IMR-90 (cell line): ENCODE measurements at regions not wholly inside any gene's neighbourhood (a gene's known extent, or its start where the extent isn't known, plus 50 kb on each side); places are given as distances from the start of the nearest gene placed in this dataset.

Experiments
- ATAC-seq: fragments of 200-7000 bp; cut with Tn5 transposase; 2 replicates; pipeline ENCODE4 v1.9.1; 2020; ENCODE audit warnings: low read depth, mild to moderate bottlenecking, moderate library complexity
- BruUV-seq: library from RNA; stranded (reverse); fragments of 400-500 nt; replicated peaks from 2 replicates; lab custom pipeline; 2021; lab: Mats Ljungman, UMichigan
- CTCF ChIA-PET: fragments of 300-600 bp; formaldehyde crosslinking; extraction: SDS; loops from one replicate; lab custom pipeline; 2021; ENCODE audit warnings: antibody characterized with exemption; lab: Yijun Ruan, JAX
- POLR2A ChIA-PET: fragments of 300-600 bp; sonication (Branson Sonifier 250); formaldehyde crosslinking; loops from one replicate; lab custom pipeline; 2022; ENCODE audit warnings: antibody characterized with exemption; ENCODE audit not compliant: unreplicated experiment; lab: Charles Lee
- DNase-seq: peaks from one replicate; pipeline ENCODE4 v3.0.0; 2013
- H2AFZ ChIP-seq: replicated peaks from 2 replicates; pipeline ENCODE3; 2013; ENCODE audit warnings: low read length, mild to moderate bottlenecking; ENCODE audit not compliant: poor library complexity
- H2AK5ac ChIP-seq: 2 replicates; pipeline ENCODE4 v1.6.1; 2013; ENCODE audit warnings: low read depth, low read length, inconsistent platforms
- H2AK9ac ChIP-seq: replicated peaks from 2 replicates; pipeline ENCODE3; 2013; ENCODE audit warnings: mild to moderate bottlenecking, low read depth, low read length, moderate library complexity; ENCODE audit not compliant: poor library complexity
- H2BK120ac ChIP-seq: 2 replicates; pipeline ENCODE4 v1.6.1; 2013; ENCODE audit warnings: low read depth, low read length, inconsistent platforms
- H2BK15ac ChIP-seq: 3 replicates; pipeline ENCODE4 v1.6.1; 2013; ENCODE audit warnings: low read depth, low read length, inconsistent platforms
- H2BK20ac ChIP-seq: 2 replicates; pipeline ENCODE4 v1.6.1; 2013; ENCODE audit warnings: low read depth, mild to moderate bottlenecking, inconsistent platforms, low read length, moderate library complexity
- H2BK5ac ChIP-seq: 2 replicates; pipeline ENCODE4 v1.6.1; 2013; ENCODE audit warnings: mild to moderate bottlenecking, low read depth, low read length, inconsistent platforms; ENCODE audit not compliant: poor library complexity, severe bottlenecking
- H3K14ac ChIP-seq: replicated peaks from 2 replicates; pipeline ENCODE4 v1.6.1; 2013; ENCODE audit warnings: low read depth, low read length, inconsistent platforms
- H3K18ac ChIP-seq: 2 replicates; pipeline ENCODE4 v1.6.1; 2013; ENCODE audit warnings: low read depth, low read length, control low read depth
- H3K23ac ChIP-seq: 2 replicates; pipeline ENCODE4 v1.6.1; 2013; ENCODE audit warnings: low read depth, low read length, inconsistent platforms
- H3K27ac ChIP-seq: 2 replicates; pipeline ENCODE4 v1.5.1; 2013; ENCODE audit warnings: mild to moderate bottlenecking, control low read depth, low read length; ENCODE audit not compliant: insufficient read depth
- H3K27me3 ChIP-seq: 2 replicates; pipeline ENCODE4 v1.6.1; 2013; ENCODE audit warnings: low read length; ENCODE audit not compliant: control insufficient read depth, insufficient read depth
- H3K36me3 ChIP-seq: 2 replicates; pipeline ENCODE4 v1.6.1; 2013; ENCODE audit warnings: low read length, mixed read lengths; ENCODE audit not compliant: control insufficient read depth, insufficient read depth
- H3K4ac ChIP-seq: 2 replicates; pipeline ENCODE4 v1.6.1; 2013; ENCODE audit warnings: low read depth, low read length, inconsistent platforms
- H3K4me1 ChIP-seq: 2 replicates; pipeline ENCODE4 v1.6.1; 2013; ENCODE audit warnings: low read length, mixed read lengths; ENCODE audit not compliant: control insufficient read depth, insufficient read depth
- H3K4me2 ChIP-seq: 2 replicates; pipeline ENCODE4 v1.6.1; 2013; ENCODE audit warnings: low read depth, mild to moderate bottlenecking, control low read depth, low read length, moderate library complexity
- H3K4me3 ChIP-seq: 2 replicates; pipeline ENCODE4 v1.5.1; 2013; ENCODE audit warnings: low read depth, mild to moderate bottlenecking, control low read depth, low read length, moderate library complexity; ENCODE audit not compliant: insufficient read depth
- H3K56ac ChIP-seq: 2 replicates; pipeline ENCODE4 v1.6.1; 2013; ENCODE audit warnings: low read length, inconsistent platforms; ENCODE audit not compliant: insufficient read depth; ENCODE audit errors: extremely low read depth
- H3K79me1 ChIP-seq, 2 experiments: 2 replicates each; pipeline ENCODE4 v1.6.1; 2013; ENCODE audit warnings: low read length in 2 of 2, inconsistent platforms in 1 of 2, low read depth in 1 of 2
- H3K9ac ChIP-seq: 2 replicates; pipeline ENCODE4 v1.6.1; 2013; ENCODE audit warnings: low read depth, low read length, control low read depth
- H3K9me1 ChIP-seq: 2 replicates; pipeline ENCODE4 v1.6.1; 2013; ENCODE audit warnings: low read length, inconsistent platforms; ENCODE audit not compliant: insufficient read depth
- H3K9me3 ChIP-seq: 2 replicates; pipeline ENCODE4 v1.6.1; 2013; ENCODE audit warnings: low read length; ENCODE audit not compliant: control insufficient read depth, insufficient read depth
- H4K20me1 ChIP-seq: 2 replicates; pipeline ENCODE4 v1.6.1; 2013; ENCODE audit warnings: low read length, inconsistent platforms; ENCODE audit not compliant: insufficient read depth
- H4K5ac ChIP-seq: 2 replicates; pipeline ENCODE4 v1.6.1; 2013; ENCODE audit warnings: mild to moderate bottlenecking, low read depth, low read length, control low read depth
- H4K8ac ChIP-seq, 2 experiments: 2 replicates each; pipeline ENCODE4 v1.6.1; 2013; ENCODE audit warnings: low read depth in 2 of 2, low read length in 2 of 2, control low read depth in 1 of 2, inconsistent platforms in 1 of 2
- H4K91ac ChIP-seq: 2 replicates; pipeline ENCODE4 v1.6.1; 2013; ENCODE audit warnings: low read depth, low read length, inconsistent platforms; ENCODE audit not compliant: insufficient read depth
- BHLHE40 ChIP-seq: fragments of 150-350 bp; IDR thresholded peaks from 2 replicates; pipeline ENCODE4 v1.6.1; 2016; ENCODE audit warnings: mild to moderate bottlenecking, low read depth, low read length
- CEBPB ChIP-seq: IDR thresholded peaks from 2 replicates; pipeline ENCODE4 v1.6.1; 2012; ENCODE audit warnings: low read depth, low read length, improper control_type of control experiment
- CHD1 ChIP-seq: IDR thresholded peaks from 2 replicates; pipeline ENCODE4 v1.6.1; 2012; ENCODE audit warnings: low read depth, low read length, improper control_type of control experiment
- CTCF ChIP-seq: conservative IDR thresholded peaks from 2 replicates; pipeline ENCODE4 v1.5.1; 2012; ENCODE audit warnings: mild to moderate bottlenecking, low read depth, low read length, improper control_type of control experiment
- ELK1 ChIP-seq: fragments of 150-350 bp; IDR thresholded peaks from 2 replicates; pipeline ENCODE4 v1.6.1; 2016; ENCODE audit warnings: low read depth, mild to moderate bottlenecking, low read length, moderate library complexity, borderline replicate concordance
- FOS ChIP-seq: fragments of 150-350 bp; IDR thresholded peaks from 2 replicates; pipeline ENCODE4 v1.6.1; 2016; ENCODE audit warnings: low read depth, low read length
- MAFK ChIP-seq: IDR thresholded peaks from 2 replicates; pipeline ENCODE4 v1.6.1; 2012; ENCODE audit warnings: low read depth, low read length, improper control_type of control experiment
- MAZ ChIP-seq: IDR thresholded peaks from 2 replicates; pipeline ENCODE4 v1.6.1; 2012; ENCODE audit warnings: low read depth, mild to moderate bottlenecking, low read length, improper control_type of control experiment, moderate library complexity, borderline replicate concordance
- MXI1 ChIP-seq: IDR thresholded peaks from 2 replicates; pipeline ENCODE4 v1.6.1; 2012; ENCODE audit warnings: low read depth, mild to moderate bottlenecking, low read length, moderate library complexity, borderline replicate concordance
- NFE2L2 ChIP-seq: fragments of 150-350 bp; IDR thresholded peaks from 2 replicates; pipeline ENCODE4 v1.6.1; 2016; ENCODE audit warnings: low read depth, mild to moderate bottlenecking, low read length
- POLR2A ChIP-seq: IDR thresholded peaks from 2 replicates; pipeline ENCODE4 v1.6.1; 2012; ENCODE audit warnings: mild to moderate bottlenecking, low read depth, low read length
- RAD21 ChIP-seq: IDR thresholded peaks from 2 replicates; pipeline ENCODE4 v1.6.1; 2012; ENCODE audit warnings: low read length, improper control_type of control experiment
- RCOR1 ChIP-seq: IDR thresholded peaks from 2 replicates; pipeline ENCODE4 v1.6.1; 2012; ENCODE audit warnings: mild to moderate bottlenecking, low read length, improper control_type of control experiment; ENCODE audit not compliant: insufficient replicate concordance
- RFX5 ChIP-seq: IDR thresholded peaks from 2 replicates; pipeline ENCODE4 v1.8.0; 2012; ENCODE audit warnings: low read depth, mild to moderate bottlenecking, low read length, moderate library complexity
- SMC3 ChIP-seq: fragments of 150-350 bp; IDR thresholded peaks from 2 replicates; pipeline ENCODE4 v1.6.1; 2016; ENCODE audit warnings: low read depth, mild to moderate bottlenecking, antibody characterized with exemption, low read length, moderate library complexity
- USF2 ChIP-seq: fragments of 150-350 bp; IDR thresholded peaks from 2 replicates; pipeline ENCODE4 v1.6.1; 2017; ENCODE audit warnings: mild to moderate bottlenecking, antibody characterized with exemption, low read length, low read depth
- WGBS, 2 experiments: methylation state at CpG; one replicate each; pipeline versions ENCODE4 v1.1.5 to v1.1.7; 2013; ENCODE audit warnings: missing lambda C conversion rate in 2 of 2; ENCODE audit not compliant: insufficient read length in 1 of 2; ENCODE audit errors: extremely low coverage in 2 of 2; 5-methylcytosine and 5-hydroxymethylcytosine counted together
- dilution Hi-C: fragments of 300-500 bp; cut with HindIII; formaldehyde crosslinking; loops from one replicate; pipeline ENCODE4 v1.14.3; 2018; ENCODE audit warnings: low sequenced_read_pairs; ENCODE audit not compliant: unreplicated experiment
- in situ Hi-C: fragments of 300-500 bp; cut with MboI; formaldehyde crosslinking; loops from 3 replicates; pipeline ENCODE4 v1.14.3; 2019; ENCODE audit warnings: low sequenced_read_pairs, inconsistent platforms, mixed read lengths
- intact Hi-C: fragments of 100-400 bp; cut with micrococcal nuclease; formaldehyde crosslinking; loops from 2 replicates; pipeline ENCODE4 v1.10.0; 2022

- H3K23ac ChIP-seq, result no peak overlapping the region
- no peak overlapping the region for H2AK5ac ChIP-seq
- no peaks in the 10 kb centered on the region for H3K79me1 ChIP-seq
- H3K9me1 ChIP-seq, result no peaks in the 10 kb centered on the region
- H3K4me3 ChIP-seq, result no peak overlapping the region
- no peak overlapping the region for H2BK20ac ChIP-seq
- H4K20me1 ChIP-seq, result no peaks in the 10 kb centered on the region
- no peak overlapping the region for H2BK5ac ChIP-seq
- peaks cover 1% of the 10 kb centered on the region; the same call in 1 of the 2 replicates for H3K9me3 ChIP-seq
- H4K8ac ChIP-seq, result no peak overlapping the region
- ChIA-PET CTCF (no interaction called here), POLR2A (no interaction called here)
- DNase-seq (no peak), ATAC-seq (no peak)
- no peak overlapping the region for H2AFZ ChIP-seq
- H3K4ac ChIP-seq, result no peak overlapping the region
- in situ Hi-C loops, result no loop called here
- H3K27ac ChIP-seq, result no peak overlapping the region
- WGBS, 2 experiments, result no CpG with 5 or more reads among the region's 5 CpGs
- no peaks in the 10 kb centered on the region for H3K4me1 ChIP-seq
- no peak overlapping the region for H2BK120ac ChIP-seq
- H4K91ac ChIP-seq, result no peak overlapping the region
- H2BK15ac ChIP-seq, result no peak overlapping the region
- peaks cover 34% of the 10 kb centered on the region for H3K27me3 ChIP-seq
- intact Hi-C loops, result no loop called here
- no peaks in the 10 kb centered on the region for H3K36me3 ChIP-seq
- no peak overlapping the region for H3K18ac ChIP-seq
- dilution Hi-C loops, result no loop called here
- no peak overlapping the region for H3K56ac ChIP-seq
- H3K14ac ChIP-seq, result no peak overlapping the region
- no TSS peak for BruUV-seq
- H3K4me2 ChIP-seq, result no peak overlapping the region
- no peak overlapping the region for H2AK9ac ChIP-seq
- H4K5ac ChIP-seq, result no peak overlapping the region
- no peak overlapping the region for H3K9ac ChIP-seq
- TF ChIP-seq ELK1 (no peak), MAZ (no peak), RFX5 (no peak), FOS (no peak), RAD21 (no peak), USF2 (no peak), RCOR1 (no peak), CEBPB (no peak), SMC3 (no peak), NFE2L2 (no peak), CTCF (no peak), POLR2A (no peak), CHD1 (no peak), MAFK (no peak), MXI1 (no peak), BHLHE40 (no peak)
These were observed 86.0 kb upstream of the SH3PXD2B start for GRCh38 chr5:172540099-172540870.
